NCI-H345 treated with DMSO at 0.1 percent for 48 hours (cell line): ENCODE measurements at regions not wholly inside any gene's neighbourhood (a gene's known extent, or its start where the extent isn't known, plus 50 kb on each side); places are given as distances from the start of the nearest gene placed in this dataset.

Experiments
- DNase-seq: peaks from one replicate; lab custom pipeline; 2025; ENCODE audit not compliant: unreplicated experiment; lab: John Stamatoyannopoulos, UW

GRCh38 chr4:12881945-12882584 lies 602.1 kb downstream of the RAB28 start:
- DNase-seq, result no peak

DNA sequence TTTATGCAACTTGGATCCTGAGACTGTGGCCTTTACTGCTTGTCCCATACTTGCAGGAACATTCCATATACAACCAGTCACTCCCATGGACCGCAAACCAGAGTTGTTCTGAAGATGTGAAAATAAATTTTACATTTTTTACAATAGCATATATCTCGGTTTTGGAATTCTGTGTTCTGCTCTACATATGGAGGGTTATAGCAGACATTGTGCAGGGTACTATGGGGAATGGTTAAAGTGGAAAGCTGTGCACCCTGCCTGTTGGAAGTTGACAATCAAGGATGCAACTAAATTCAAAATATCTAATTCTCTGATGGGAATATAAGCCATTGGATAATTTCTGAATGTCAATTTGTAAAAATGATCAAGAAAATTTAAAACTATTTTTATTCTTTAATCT lies 603.3 kb downstream of the RAB28 start:
- no peak for DNase-seq

DNA sequence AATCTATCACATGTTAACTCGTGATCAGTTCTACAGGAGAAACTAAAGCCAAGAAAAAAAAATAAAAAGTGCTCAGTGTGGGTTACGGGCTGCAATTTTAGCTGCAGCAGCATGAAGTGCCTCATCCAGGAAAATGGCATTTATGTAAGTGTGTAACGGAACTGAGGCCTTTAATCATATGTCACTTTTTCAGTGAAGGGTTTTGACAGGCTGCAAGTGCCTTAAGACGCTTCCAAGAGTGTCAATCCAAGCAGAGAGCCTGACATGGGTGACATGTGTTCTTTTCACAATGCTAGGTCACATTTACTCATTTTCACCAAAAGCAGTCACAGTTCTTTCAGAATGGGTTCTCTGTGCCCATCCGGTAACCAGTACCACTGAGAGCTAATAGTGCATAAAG lies 604.6 kb downstream of the RAB28 start:
- no peak for DNase-seq

GRCh38 chr4:12875640-12876243 lies 608.4 kb downstream of the RAB28 start:
- DNase-seq, result no peak

- DNase-seq, result no peak
These were observed 610.8 kb downstream of the RAB28 start for GRCh38 chr4:12873351-12873750.

DNA sequence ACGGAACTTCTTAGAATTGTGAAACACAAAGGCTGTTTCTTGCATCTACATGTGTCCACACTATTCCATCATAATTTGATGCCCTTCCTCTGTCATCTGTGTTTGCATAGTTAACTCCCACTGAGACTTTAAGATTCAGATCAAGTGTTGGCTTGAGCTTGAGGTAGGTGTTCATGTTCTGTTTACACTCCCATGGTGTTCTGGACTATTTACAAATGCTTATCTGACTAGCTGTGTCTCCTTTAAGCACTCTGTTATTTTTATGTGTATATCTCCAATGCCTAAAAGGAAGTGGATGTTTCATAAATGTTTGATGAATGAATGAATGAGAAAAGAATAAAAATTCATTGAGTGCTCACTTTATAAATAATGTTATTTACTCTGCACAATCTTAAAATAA lies 622.7 kb downstream of the RAB28 start:
- DNase-seq, result no peak

- DNase-seq, result peak; percentile 79
These were observed 631.5 kb downstream of the RAB28 start for GRCh38 chr4:12852338-12853307.

DNA sequence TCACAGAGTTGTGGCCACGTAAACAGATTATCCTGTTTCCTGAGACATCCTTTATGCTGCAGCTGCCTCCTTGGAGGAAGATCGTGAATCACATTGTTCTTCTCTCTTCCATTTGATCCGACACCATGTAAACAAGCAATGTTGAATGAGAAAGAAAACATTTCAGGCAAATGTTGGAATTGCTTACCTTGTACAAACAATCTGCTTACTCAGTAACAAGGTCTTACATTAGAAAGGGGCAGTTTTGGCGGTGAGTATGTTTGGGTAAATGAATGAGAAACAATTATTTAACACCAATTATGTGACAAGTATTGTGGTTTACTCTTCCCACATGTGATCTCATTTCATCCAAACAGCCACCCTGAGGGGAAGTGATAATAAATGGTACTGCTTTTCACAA lies 637.8 kb downstream of the RAB28 start:
- no peak for DNase-seq

GRCh38 chr4:12844141-12844540 lies 640.0 kb downstream of the RAB28 start:
- DNase-seq, result no peak

GRCh38 chr4:12827966-12828365 lies 656.2 kb downstream of the RAB28 start:
- DNase-seq, result no peak

GRCh38 chr4:12791536-12791935 lies 692.6 kb downstream of the RAB28 start:
- peak; percentile 72 for DNase-seq

DNA sequence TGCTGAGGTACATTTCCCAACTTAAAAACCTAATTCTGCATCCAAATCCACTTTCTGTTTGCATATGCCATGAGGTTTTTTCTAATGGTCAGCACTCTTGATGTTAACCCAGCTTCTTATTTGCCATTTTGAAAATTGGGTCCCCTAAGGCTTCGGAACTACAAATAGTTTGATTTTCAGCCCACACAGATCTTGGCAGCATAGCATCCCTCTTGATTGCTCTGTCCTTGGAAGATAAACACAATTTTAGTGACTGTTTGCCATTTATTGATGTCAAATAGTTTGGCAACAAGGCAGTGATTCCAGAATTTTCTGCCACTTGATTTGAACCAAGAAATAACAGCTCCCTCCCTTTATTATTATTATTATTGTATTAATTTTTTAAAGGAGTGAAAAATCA lies 696.9 kb downstream of the RAB28 start:
- DNase-seq, result no peak

GRCh38 chr4:12778706-12779105 lies 705.4 kb downstream of the RAB28 start:
- no peak for DNase-seq

GRCh38 chr4:12778191-12778590 lies 705.9 kb downstream of the RAB28 start:
- DNase-seq, result no peak

- peak; percentile 85 for DNase-seq
These were observed 713.8 kb downstream of the RAB28 start for GRCh38 chr4:12770351-12770750.

GRCh38 chr4:12761694-12762093 lies 722.4 kb downstream of the RAB28 start:
- no peak for DNase-seq

- no peak for DNase-seq
These were observed 737.0 kb downstream of the RAB28 start for GRCh38 chr4:12747154-12747553.

DNA sequence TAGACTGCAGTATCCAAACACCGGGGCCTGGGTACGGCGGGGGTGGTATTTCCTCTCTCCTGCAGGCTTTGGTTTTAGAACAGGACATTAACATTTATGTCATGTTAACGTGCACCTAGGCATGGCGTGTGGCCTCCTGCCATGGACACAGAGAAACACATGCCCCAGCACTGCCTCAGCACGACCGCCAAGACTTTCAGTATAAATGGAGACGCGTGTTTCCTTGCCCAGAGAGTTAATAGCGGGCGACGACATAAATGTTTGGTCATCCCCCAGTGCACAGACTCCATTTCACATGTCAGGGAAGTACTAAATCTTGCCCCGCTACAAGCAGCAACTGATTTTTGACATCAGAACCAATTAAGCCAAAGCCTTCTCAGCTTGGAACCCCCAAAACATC lies 737.9 kb downstream of the RAB28 start:
- no peak for DNase-seq

DNA sequence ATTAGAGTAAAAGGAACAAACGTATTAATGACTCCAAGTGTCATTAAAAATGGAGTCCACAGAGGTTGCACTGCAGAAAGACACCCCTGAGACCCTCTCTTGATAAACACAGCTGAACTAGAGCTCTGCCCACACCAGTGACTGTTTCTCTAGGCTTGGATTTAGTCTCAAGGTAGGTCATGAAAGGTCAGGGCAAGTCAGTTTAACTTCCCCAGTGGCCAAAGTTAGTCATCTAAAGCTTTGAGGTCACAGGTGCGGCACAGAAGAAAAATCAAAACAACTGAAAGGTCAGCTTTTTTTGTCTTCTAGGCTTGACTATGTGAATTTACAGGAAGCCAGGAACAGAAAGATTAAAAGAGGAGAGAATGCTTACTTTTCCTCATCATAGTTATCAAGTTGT lies 749.6 kb downstream of the RAB28 start:
- DNase-seq, result no peak

DNA sequence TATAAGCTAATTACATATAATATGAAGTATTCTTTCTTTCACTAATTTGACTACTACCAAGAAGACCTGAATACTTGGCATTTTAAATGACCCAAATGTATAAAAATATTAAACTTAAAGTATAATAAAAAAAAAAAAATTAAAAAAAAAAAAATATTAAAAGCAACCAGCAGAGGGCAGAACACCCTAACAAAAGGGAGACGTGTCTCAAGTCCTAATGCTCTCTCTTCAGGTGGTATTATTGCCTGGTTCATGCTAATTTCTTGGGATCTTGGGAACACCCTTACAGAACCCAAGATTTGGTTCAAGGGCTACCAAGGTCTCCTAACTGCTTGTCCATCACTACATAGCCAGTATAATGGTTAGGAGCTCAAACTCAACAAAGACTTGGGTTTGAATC lies 754.8 kb downstream of the RAB28 start:
- DNase-seq, result no peak

GRCh38 chr4:12724510-12724909 lies 759.6 kb downstream of the RAB28 start:
- no peak for DNase-seq

DNA sequence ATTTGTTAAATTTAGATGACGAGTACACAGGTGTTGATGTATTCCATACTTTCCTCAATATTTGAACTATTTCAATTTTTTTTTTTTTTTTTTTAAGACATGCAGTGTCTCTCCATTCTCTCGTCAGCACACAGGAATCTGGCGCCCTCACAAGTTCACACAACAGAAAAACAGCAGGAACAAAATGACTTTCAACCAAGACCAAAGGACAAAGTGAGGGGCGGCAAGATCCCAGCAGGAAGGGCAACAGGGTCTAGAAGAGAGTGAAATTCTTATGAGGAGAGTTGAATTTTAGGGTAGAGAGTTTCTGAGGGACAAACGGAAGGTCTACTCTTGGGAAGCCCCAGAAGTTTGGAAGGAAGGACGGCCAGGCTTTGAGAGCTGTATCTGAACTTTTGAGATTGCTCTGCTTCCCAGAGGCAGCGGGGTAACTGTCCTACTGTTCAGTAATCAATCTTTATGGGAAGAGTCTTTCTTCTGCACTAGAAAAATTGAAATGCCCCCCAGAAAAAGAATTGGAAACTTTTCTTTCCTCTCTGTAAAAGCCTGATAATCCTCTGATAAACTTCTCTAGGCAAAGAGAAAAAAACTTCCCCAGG lies 760.2 kb downstream of the RAB28 start:
- no peak for DNase-seq
